ENCODE measurements at regions not wholly inside any gene's neighbourhood (a gene's known extent, or its start where the extent isn't known, plus 50 kb on each side); places are given as distances from the start of the nearest gene placed in this dataset.
"Not testable (repeated sequence)": the region's sequence is repeated elsewhere in the genome, so short reads cannot be mapped to it uniquely, and the experiment has no call there.

- no peak overlapping the region for H3K27ac ChIP-seq
- no peak for DNase-seq (ENCODE audit: low spot score in 2 of 2)
- no peaks in the 10 kb centered on the region for H3K4me1 ChIP-seq
- no peaks in the 10 kb centered on the region for H3K9me3 ChIP-seq
- WGBS, result 79% methylated on average over 17 of the region's 17 CpGs
- H3K4me3 ChIP-seq, result no peak overlapping the region
- no peak for TF ChIP-seq POLR2AphosphoS5 (IDR thresholded peaks at IDR 0.05)
- no peak for TF ChIP-seq EP300 (IDR thresholded peaks at IDR 0.05)
- TF ChIP-seq CTCF (IDR thresholded peaks at IDR 0.05), result no peak
- no peak for TF ChIP-seq POLR2A (IDR thresholded peaks at IDR 0.05)
- no peaks in the 10 kb centered on the region for H3K36me3 ChIP-seq
- no peaks in the 10 kb centered on the region for H3K27me3 ChIP-seq
These were observed 174.6 kb upstream of the KLF6 start for GRCh38 chr10:3959370-3960325.

- Histone ChIP-seq H3K36me3 (no peaks in the 10 kb centered on the region), H3K9me3 (no peaks in the 10 kb centered on the region), H3K27ac (no peak overlapping the region), H3K4me1 (no peaks in the 10 kb centered on the region), H3K4me3 (no peak overlapping the region), H3K27me3 (no peaks in the 10 kb centered on the region)
- DNase-seq (ENCODE audit: low spot score in 2 of 2), result no peak
- 89% methylated on average over 4 of the region's 4 CpGs for WGBS
- TF ChIP-seq POLR2AphosphoS5 (IDR thresholded peaks at IDR 0.05), result no peak
- no peak for TF ChIP-seq CTCF (IDR thresholded peaks at IDR 0.05)
- TF ChIP-seq EP300 (IDR thresholded peaks at IDR 0.05), result no peak
- TF ChIP-seq POLR2A (IDR thresholded peaks at IDR 0.05), result no peak
These were observed 173.5 kb upstream of the KLF6 start for GRCh38 chr10:3958472-3958996.

DNA sequence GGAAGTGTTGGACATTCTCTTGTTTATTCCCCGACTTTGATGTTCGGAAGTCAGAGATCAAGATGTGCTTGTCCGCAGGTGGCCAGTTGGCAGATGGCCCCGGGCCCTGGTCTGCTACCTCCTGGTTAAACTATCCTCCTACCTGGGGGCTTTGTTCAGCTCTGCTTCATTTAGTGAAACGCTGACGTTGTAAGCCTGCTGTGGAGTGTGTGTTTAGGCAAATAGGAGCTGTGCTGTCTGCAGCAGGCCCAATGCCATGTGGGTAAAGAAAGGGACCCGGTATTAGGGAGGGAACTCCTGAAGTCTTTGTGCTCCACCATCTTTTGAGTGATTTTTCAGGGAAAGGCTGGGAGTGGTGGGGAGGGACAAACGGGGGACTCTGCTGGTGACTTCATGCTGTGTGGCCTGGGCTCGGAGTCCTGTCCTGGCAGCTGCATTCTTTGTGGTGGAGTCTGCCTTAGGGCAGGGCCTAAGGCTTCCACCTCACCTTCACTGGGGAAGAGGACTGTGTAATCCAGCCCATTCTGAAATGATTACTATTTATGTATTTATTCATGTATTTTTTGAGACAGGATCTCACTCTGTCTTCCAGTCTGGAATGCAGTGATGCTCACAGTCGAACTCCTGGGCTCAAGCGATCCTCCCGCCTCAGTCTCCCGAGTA, 171.1 kb upstream of the KLF6 start:
- Histone ChIP-seq H3K36me3 (no peaks in the 10 kb centered on the region), H3K4me3 (no peak overlapping the region), H3K27me3 (no peaks in the 10 kb centered on the region), H3K4me1 (no peaks in the 10 kb centered on the region), H3K27ac (no peak overlapping the region), H3K9me3 (no peaks in the 10 kb centered on the region)
- DNase-seq (ENCODE audit: low spot score in 2 of 2), result no peak
- TF ChIP-seq POLR2AphosphoS5 (IDR thresholded peaks at IDR 0.05) (no peak), CTCF (IDR thresholded peaks at IDR 0.05) (no peak), EP300 (IDR thresholded peaks at IDR 0.05) (no peak), POLR2A (IDR thresholded peaks at IDR 0.05) (no peak)
- WGBS, result 81% methylated on average over 13 of the region's 13 CpGs

DNA sequence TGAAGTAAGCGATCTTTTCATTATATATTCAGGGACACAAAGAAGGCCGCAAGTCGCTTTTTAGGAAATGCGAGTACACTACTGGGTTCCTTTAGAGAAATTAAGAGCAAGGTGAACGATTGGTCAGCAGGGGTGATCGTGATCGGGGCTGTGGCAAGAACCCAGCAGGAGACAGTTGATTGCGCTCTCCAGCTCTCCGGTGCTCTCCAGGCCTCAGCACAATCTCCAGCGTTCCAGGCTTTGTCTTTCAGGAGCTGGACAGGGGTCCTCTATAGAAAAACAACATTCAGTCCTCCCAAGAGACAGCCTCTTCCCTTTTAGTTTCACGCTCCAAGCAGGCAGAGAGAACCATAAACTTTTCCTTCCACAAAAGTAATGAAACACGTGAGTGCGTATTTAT, 170.5 kb upstream of the KLF6 start:
- WGBS, result 92% methylated on average over 13 of the region's 13 CpGs
- Histone ChIP-seq H3K9me3 (no peaks in the 10 kb centered on the region), H3K36me3 (no peaks in the 10 kb centered on the region), H3K4me3 (no peak overlapping the region), H3K27me3 (no peaks in the 10 kb centered on the region), H3K27ac (no peak overlapping the region), H3K4me1 (no peaks in the 10 kb centered on the region)
- DNase-seq (ENCODE audit: low spot score in 2 of 2), result no peak
- TF ChIP-seq POLR2A (IDR thresholded peaks at IDR 0.05) (no peak), POLR2AphosphoS5 (IDR thresholded peaks at IDR 0.05) (no peak), CTCF (IDR thresholded peaks at IDR 0.05) (no peak), EP300 (IDR thresholded peaks at IDR 0.05) (no peak)

DNA sequence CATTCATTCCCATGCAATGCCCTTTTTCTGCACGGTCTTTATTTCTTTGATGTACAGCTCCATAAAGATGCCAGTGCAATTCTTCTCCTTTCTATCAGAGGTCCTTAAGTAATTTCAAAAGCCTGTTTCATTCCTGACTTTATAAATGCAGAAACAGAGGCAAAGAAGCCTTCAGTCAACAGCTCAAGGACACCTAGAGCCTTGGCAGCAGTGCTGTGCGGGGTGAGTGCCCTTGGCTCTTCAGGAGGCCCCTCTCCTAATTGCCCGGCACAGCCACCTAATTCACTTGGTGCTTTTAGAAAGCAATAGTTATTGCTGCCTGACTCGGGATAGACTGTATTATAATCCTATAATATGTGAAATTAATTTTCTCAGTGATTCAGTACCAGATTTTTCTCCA, 169.6 kb upstream of the KLF6 start:
- 80% methylated on average over 4 of the region's 4 CpGs for WGBS
- no peaks in the 10 kb centered on the region for H3K4me1 ChIP-seq
- H3K9me3 ChIP-seq, result no peaks in the 10 kb centered on the region
- H3K4me3 ChIP-seq, result no peak overlapping the region
- H3K27ac ChIP-seq, result no peak overlapping the region
- TF ChIP-seq CTCF (IDR thresholded peaks at IDR 0.05) (no peak), POLR2A (IDR thresholded peaks at IDR 0.05) (no peak), EP300 (IDR thresholded peaks at IDR 0.05) (no peak), POLR2AphosphoS5 (IDR thresholded peaks at IDR 0.05) (no peak)
- DNase-seq (ENCODE audit: low spot score in 2 of 2), result no peak
- H3K27me3 ChIP-seq, result no peaks in the 10 kb centered on the region
- H3K36me3 ChIP-seq, result no peaks in the 10 kb centered on the region

- H3K27ac ChIP-seq; H3K27me3 ChIP-seq; H3K4me3 ChIP-seq; H3K4me1 ChIP-seq; H3K36me3 ChIP-seq; H3K9me3 ChIP-seq; DNase-seq (ENCODE audit: low spot score in 2 of 2): not testable (repeated sequence)
- WGBS, result 98% methylated on average over 1 of the region's 1 CpG
These were observed 169.0 kb upstream of the KLF6 start for GRCh38 chr10:3954007-3954406.
